PFSK-1 (cell line): ENCODE measurements at regions not wholly inside any gene's neighbourhood (a gene's known extent, or its start where the extent isn't known, plus 50 kb on each side); places are given as distances from the start of the nearest gene placed in this dataset.

Experiments used
- FOXP2 ChIP-seq: optimal IDR thresholded peaks from 2 replicates; pipeline ENCODE3; 2011; ENCODE audit warnings: borderline replicate concordance, control low read depth, inconsistent platforms; ENCODE audit not compliant: insufficient read depth; ENCODE audit errors: extremely low read length, extremely low read depth
- POLR2AphosphoS5 ChIP-seq: IDR thresholded peaks from 2 replicates; pipeline ENCODE4 v1.6.1; 2012; ENCODE audit warnings: low read depth, mild to moderate bottlenecking, control low read depth, low read length, moderate library complexity
- REST ChIP-seq, 2 experiments: IDR thresholded peaks; 2 replicates each; pipeline versions ENCODE4 v1.6.1 to v1.8.0; 2011 to 2012; ENCODE audit warnings: low read depth in 2 of 2, low read length in 2 of 2, control low read depth in 1 of 2, inconsistent platforms in 1 of 2, mild to moderate bottlenecking in 1 of 2, moderate library complexity in 1 of 2; ENCODE audit not compliant: insufficient read depth in 1 of 2
- SIN3A ChIP-seq: IDR thresholded peaks from 2 replicates; pipeline ENCODE4 v1.6.1; 2012; ENCODE audit warnings: mild to moderate bottlenecking, low read length, moderate library complexity, borderline replicate concordance; ENCODE audit not compliant: insufficient read depth
- TAF1 ChIP-seq: IDR thresholded peaks from 2 replicates; pipeline ENCODE4 v1.6.1; 2012; ENCODE audit warnings: low read length, control low read depth, borderline replicate concordance; ENCODE audit not compliant: insufficient read depth

- TF ChIP-seq FOXP2 (no peak), POLR2AphosphoS5 (no peak), TAF1 (no peak), REST (IDR thresholded peaks at IDR 0.05; ENCODE audit: insufficient read depth in 1 of 2, low read depth in 2 of 2, low read length in 2 of 2) (no peak), SIN3A (no peak)
Measured at GRCh38 chr1:218847089-218847768, 326.4 kb upstream of the LYPLAL1 start.

- TF ChIP-seq REST (IDR thresholded peaks at IDR 0.05; ENCODE audit: insufficient read depth in 1 of 2, low read depth in 2 of 2, low read length in 2 of 2): no peak
- no peak for TF ChIP-seq POLR2AphosphoS5
- no peak for TF ChIP-seq SIN3A
- no peak for TF ChIP-seq FOXP2
- TF ChIP-seq TAF1: no peak
Measured at GRCh38 chr1:218848009-218848408, 325.7 kb upstream of the LYPLAL1 start.

- TF ChIP-seq TAF1 (no peak), REST (IDR thresholded peaks at IDR 0.05; ENCODE audit: insufficient read depth in 1 of 2, low read depth in 2 of 2, low read length in 2 of 2) (no peak), FOXP2 (no peak), POLR2AphosphoS5 (no peak), SIN3A (no peak)
Measured at GRCh38 chr1:218850367-218850766, 323.3 kb upstream of the LYPLAL1 start.

- TF ChIP-seq POLR2AphosphoS5 (no peak), SIN3A (no peak), TAF1 (no peak), REST (IDR thresholded peaks at IDR 0.05; ENCODE audit: insufficient read depth in 1 of 2, low read depth in 2 of 2, low read length in 2 of 2) (no peak), FOXP2 (no peak)
Measured at GRCh38 chr1:218851586-218851985, 322.1 kb upstream of the LYPLAL1 start.
